IMR-90 (cell line): ENCODE measurements at regions not wholly inside any gene's neighbourhood (a gene's known extent, or its start where the extent isn't known, plus 50 kb on each side); places are given as distances from the start of the nearest gene placed in this dataset.

Experiments used
- ATAC-seq: fragments of 200-7000 bp; cut with Tn5 transposase; 2 replicates; pipeline ENCODE4 v1.9.1; 2020; ENCODE audit warnings: low read depth, mild to moderate bottlenecking, moderate library complexity
- BruUV-seq: library from RNA; stranded (reverse); fragments of 400-500 nt; replicated peaks from 2 replicates; lab custom pipeline; 2021; lab: Mats Ljungman, UMichigan
- CTCF ChIA-PET: fragments of 300-600 bp; formaldehyde crosslinking; extraction: SDS; loops from one replicate; lab custom pipeline; 2021; ENCODE audit warnings: antibody characterized with exemption; lab: Yijun Ruan, JAX
- POLR2A ChIA-PET: fragments of 300-600 bp; sonication (Branson Sonifier 250); formaldehyde crosslinking; loops from one replicate; lab custom pipeline; 2022; ENCODE audit warnings: antibody characterized with exemption; ENCODE audit not compliant: unreplicated experiment; lab: Charles Lee
- DNase-seq: peaks from one replicate; pipeline ENCODE4 v3.0.0; 2013
- H2AFZ ChIP-seq: replicated peaks from 2 replicates; pipeline ENCODE3; 2013; ENCODE audit warnings: low read length, mild to moderate bottlenecking; ENCODE audit not compliant: poor library complexity
- H2AK5ac ChIP-seq: 2 replicates; pipeline ENCODE4 v1.6.1; 2013; ENCODE audit warnings: low read depth, low read length, inconsistent platforms
- H2AK9ac ChIP-seq: replicated peaks from 2 replicates; pipeline ENCODE3; 2013; ENCODE audit warnings: mild to moderate bottlenecking, low read depth, low read length, moderate library complexity; ENCODE audit not compliant: poor library complexity
- H2BK120ac ChIP-seq: 2 replicates; pipeline ENCODE4 v1.6.1; 2013; ENCODE audit warnings: low read depth, low read length, inconsistent platforms
- H2BK15ac ChIP-seq: 3 replicates; pipeline ENCODE4 v1.6.1; 2013; ENCODE audit warnings: low read depth, low read length, inconsistent platforms
- H2BK20ac ChIP-seq: 2 replicates; pipeline ENCODE4 v1.6.1; 2013; ENCODE audit warnings: low read depth, mild to moderate bottlenecking, inconsistent platforms, low read length, moderate library complexity
- H2BK5ac ChIP-seq: 2 replicates; pipeline ENCODE4 v1.6.1; 2013; ENCODE audit warnings: mild to moderate bottlenecking, low read depth, low read length, inconsistent platforms; ENCODE audit not compliant: poor library complexity, severe bottlenecking
- H3K14ac ChIP-seq: replicated peaks from 2 replicates; pipeline ENCODE4 v1.6.1; 2013; ENCODE audit warnings: low read depth, low read length, inconsistent platforms
- H3K18ac ChIP-seq: 2 replicates; pipeline ENCODE4 v1.6.1; 2013; ENCODE audit warnings: low read depth, low read length, control low read depth
- H3K23ac ChIP-seq: 2 replicates; pipeline ENCODE4 v1.6.1; 2013; ENCODE audit warnings: low read depth, low read length, inconsistent platforms
- H3K27ac ChIP-seq: 2 replicates; pipeline ENCODE4 v1.5.1; 2013; ENCODE audit warnings: mild to moderate bottlenecking, control low read depth, low read length; ENCODE audit not compliant: insufficient read depth
- H3K27me3 ChIP-seq: 2 replicates; pipeline ENCODE4 v1.6.1; 2013; ENCODE audit warnings: low read length; ENCODE audit not compliant: control insufficient read depth, insufficient read depth
- H3K36me3 ChIP-seq: 2 replicates; pipeline ENCODE4 v1.6.1; 2013; ENCODE audit warnings: low read length, mixed read lengths; ENCODE audit not compliant: control insufficient read depth, insufficient read depth
- H3K4ac ChIP-seq: 2 replicates; pipeline ENCODE4 v1.6.1; 2013; ENCODE audit warnings: low read depth, low read length, inconsistent platforms
- H3K4me1 ChIP-seq: 2 replicates; pipeline ENCODE4 v1.6.1; 2013; ENCODE audit warnings: low read length, mixed read lengths; ENCODE audit not compliant: control insufficient read depth, insufficient read depth
- H3K4me2 ChIP-seq: 2 replicates; pipeline ENCODE4 v1.6.1; 2013; ENCODE audit warnings: low read depth, mild to moderate bottlenecking, control low read depth, low read length, moderate library complexity
- H3K4me3 ChIP-seq: 2 replicates; pipeline ENCODE4 v1.5.1; 2013; ENCODE audit warnings: low read depth, mild to moderate bottlenecking, control low read depth, low read length, moderate library complexity; ENCODE audit not compliant: insufficient read depth
- H3K56ac ChIP-seq: 2 replicates; pipeline ENCODE4 v1.6.1; 2013; ENCODE audit warnings: low read length, inconsistent platforms; ENCODE audit not compliant: insufficient read depth; ENCODE audit errors: extremely low read depth
- H3K79me1 ChIP-seq, 2 experiments: 2 replicates each; pipeline ENCODE4 v1.6.1; 2013; ENCODE audit warnings: low read length in 2 of 2, inconsistent platforms in 1 of 2, low read depth in 1 of 2
- H3K9ac ChIP-seq: 2 replicates; pipeline ENCODE4 v1.6.1; 2013; ENCODE audit warnings: low read depth, low read length, control low read depth
- H3K9me1 ChIP-seq: 2 replicates; pipeline ENCODE4 v1.6.1; 2013; ENCODE audit warnings: low read length, inconsistent platforms; ENCODE audit not compliant: insufficient read depth
- H3K9me3 ChIP-seq: 2 replicates; pipeline ENCODE4 v1.6.1; 2013; ENCODE audit warnings: low read length; ENCODE audit not compliant: control insufficient read depth, insufficient read depth
- H4K20me1 ChIP-seq: 2 replicates; pipeline ENCODE4 v1.6.1; 2013; ENCODE audit warnings: low read length, inconsistent platforms; ENCODE audit not compliant: insufficient read depth
- H4K5ac ChIP-seq: 2 replicates; pipeline ENCODE4 v1.6.1; 2013; ENCODE audit warnings: mild to moderate bottlenecking, low read depth, low read length, control low read depth
- H4K8ac ChIP-seq, 2 experiments: 2 replicates each; pipeline ENCODE4 v1.6.1; 2013; ENCODE audit warnings: low read depth in 2 of 2, low read length in 2 of 2, control low read depth in 1 of 2, inconsistent platforms in 1 of 2
- H4K91ac ChIP-seq: 2 replicates; pipeline ENCODE4 v1.6.1; 2013; ENCODE audit warnings: low read depth, low read length, inconsistent platforms; ENCODE audit not compliant: insufficient read depth
- BHLHE40 ChIP-seq: fragments of 150-350 bp; IDR thresholded peaks from 2 replicates; pipeline ENCODE4 v1.6.1; 2016; ENCODE audit warnings: mild to moderate bottlenecking, low read depth, low read length
- CEBPB ChIP-seq: IDR thresholded peaks from 2 replicates; pipeline ENCODE4 v1.6.1; 2012; ENCODE audit warnings: low read depth, low read length, improper control_type of control experiment
- CHD1 ChIP-seq: IDR thresholded peaks from 2 replicates; pipeline ENCODE4 v1.6.1; 2012; ENCODE audit warnings: low read depth, low read length, improper control_type of control experiment
- FOS ChIP-seq: fragments of 150-350 bp; IDR thresholded peaks from 2 replicates; pipeline ENCODE4 v1.6.1; 2016; ENCODE audit warnings: low read depth, low read length
- MAFK ChIP-seq: IDR thresholded peaks from 2 replicates; pipeline ENCODE4 v1.6.1; 2012; ENCODE audit warnings: low read depth, low read length, improper control_type of control experiment
- MAZ ChIP-seq: IDR thresholded peaks from 2 replicates; pipeline ENCODE4 v1.6.1; 2012; ENCODE audit warnings: low read depth, mild to moderate bottlenecking, low read length, improper control_type of control experiment, moderate library complexity, borderline replicate concordance
- MXI1 ChIP-seq: IDR thresholded peaks from 2 replicates; pipeline ENCODE4 v1.6.1; 2012; ENCODE audit warnings: low read depth, mild to moderate bottlenecking, low read length, moderate library complexity, borderline replicate concordance
- NFE2L2 ChIP-seq: fragments of 150-350 bp; IDR thresholded peaks from 2 replicates; pipeline ENCODE4 v1.6.1; 2016; ENCODE audit warnings: low read depth, mild to moderate bottlenecking, low read length
- POLR2A ChIP-seq: IDR thresholded peaks from 2 replicates; pipeline ENCODE4 v1.6.1; 2012; ENCODE audit warnings: mild to moderate bottlenecking, low read depth, low read length
- RAD21 ChIP-seq: IDR thresholded peaks from 2 replicates; pipeline ENCODE4 v1.6.1; 2012; ENCODE audit warnings: low read length, improper control_type of control experiment
- RCOR1 ChIP-seq: IDR thresholded peaks from 2 replicates; pipeline ENCODE4 v1.6.1; 2012; ENCODE audit warnings: mild to moderate bottlenecking, low read length, improper control_type of control experiment; ENCODE audit not compliant: insufficient replicate concordance
- RFX5 ChIP-seq: IDR thresholded peaks from 2 replicates; pipeline ENCODE4 v1.8.0; 2012; ENCODE audit warnings: low read depth, mild to moderate bottlenecking, low read length, moderate library complexity
- SMC3 ChIP-seq: fragments of 150-350 bp; IDR thresholded peaks from 2 replicates; pipeline ENCODE4 v1.6.1; 2016; ENCODE audit warnings: low read depth, mild to moderate bottlenecking, antibody characterized with exemption, low read length, moderate library complexity
- WGBS, 2 experiments: methylation state at CpG; one replicate each; pipeline versions ENCODE4 v1.1.5 to v1.1.7; 2013; ENCODE audit warnings: missing lambda C conversion rate in 2 of 2; ENCODE audit not compliant: insufficient read length in 1 of 2; ENCODE audit errors: extremely low coverage in 2 of 2; 5-methylcytosine and 5-hydroxymethylcytosine counted together
- dilution Hi-C: fragments of 300-500 bp; cut with HindIII; formaldehyde crosslinking; loops from one replicate; pipeline ENCODE4 v1.14.3; 2018; ENCODE audit warnings: low sequenced_read_pairs; ENCODE audit not compliant: unreplicated experiment
- in situ Hi-C: fragments of 300-500 bp; cut with MboI; formaldehyde crosslinking; loops from 3 replicates; pipeline ENCODE4 v1.14.3; 2019; ENCODE audit warnings: low sequenced_read_pairs, inconsistent platforms, mixed read lengths
- intact Hi-C: fragments of 100-400 bp; cut with micrococcal nuclease; formaldehyde crosslinking; loops from 2 replicates; pipeline ENCODE4 v1.10.0; 2022
- TF ChIP-seq, protein P1 (sequence below): conservative IDR thresholded peaks from 2 replicates; pipeline ENCODE4 v1.5.1; 2012; ENCODE audit warnings: mild to moderate bottlenecking, low read depth, low read length, improper control_type of control experiment
- TF ChIP-seq, protein P2 (sequence below): fragments of 150-350 bp; IDR thresholded peaks from 2 replicates; pipeline ENCODE4 v1.6.1; 2017; ENCODE audit warnings: mild to moderate bottlenecking, antibody characterized with exemption, low read length, low read depth
- TF ChIP-seq, protein P3 (sequence below): fragments of 150-350 bp; IDR thresholded peaks from 2 replicates; pipeline ENCODE4 v1.6.1; 2016; ENCODE audit warnings: low read depth, mild to moderate bottlenecking, low read length, moderate library complexity, borderline replicate concordance

DNA sequence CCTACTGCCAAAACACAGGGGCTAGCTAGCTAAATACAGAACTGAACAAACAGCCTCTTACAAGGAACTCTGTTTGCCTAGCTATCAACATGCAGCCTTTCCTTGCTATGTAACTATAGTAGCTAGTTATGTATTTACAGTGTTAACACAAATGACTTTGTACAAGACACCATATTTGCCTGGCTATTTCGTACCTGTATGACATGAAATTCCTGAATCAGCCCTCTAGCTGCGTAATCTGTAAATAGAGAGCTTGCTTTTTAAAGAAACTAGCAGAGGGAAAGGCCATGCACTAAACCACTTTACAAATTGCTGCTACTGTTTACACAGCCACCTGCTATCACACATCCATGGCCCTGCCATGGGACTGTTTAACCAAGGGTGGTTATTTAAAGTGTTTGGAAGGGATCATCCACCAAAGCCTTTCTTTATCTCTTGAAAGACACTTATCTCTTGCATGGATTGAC lies 248.7 kb downstream of the TFCP2L1 start:
- Histone ChIP-seq H3K4me3 (no peak overlapping the region), H4K5ac (no peak overlapping the region), H4K91ac (no peak overlapping the region), H3K9me1 (no peaks in the 10 kb centered on the region), H2AK5ac (no peak overlapping the region), H2BK5ac (no peak overlapping the region), H3K9me3 (no peaks in the 10 kb centered on the region), H3K56ac (no peak overlapping the region), H3K18ac (no peak overlapping the region), H3K9ac (no peak overlapping the region), H4K8ac (no peak overlapping the region), H3K4ac (no peak overlapping the region), H3K27me3 (peaks cover 83% of the 10 kb centered on the region), H3K4me2 (no peak overlapping the region), H4K20me1 (no peaks in the 10 kb centered on the region; the same call in 1 of the 2 replicates), H3K14ac (no peak overlapping the region), H3K23ac (no peak overlapping the region), H3K36me3 (no peaks in the 10 kb centered on the region), H3K79me1 (no peaks in the 10 kb centered on the region), H2BK20ac (no peak overlapping the region), H2AK9ac (no peak overlapping the region), H2BK120ac (no peak overlapping the region), H3K27ac (no peak overlapping the region), H2BK15ac (no peak overlapping the region), H3K4me1 (no peaks in the 10 kb centered on the region), H2AFZ (no peak overlapping the region)
- no TSS peak for BruUV-seq
- ATAC-seq (no peak), DNase-seq (no peak)
- in situ Hi-C loops (no loop called here), intact Hi-C loops (no loop called here), dilution Hi-C loops (no loop called here)
- TF ChIP-seq NFE2L2 = no peak
- TF ChIP-seq, protein P1, sequence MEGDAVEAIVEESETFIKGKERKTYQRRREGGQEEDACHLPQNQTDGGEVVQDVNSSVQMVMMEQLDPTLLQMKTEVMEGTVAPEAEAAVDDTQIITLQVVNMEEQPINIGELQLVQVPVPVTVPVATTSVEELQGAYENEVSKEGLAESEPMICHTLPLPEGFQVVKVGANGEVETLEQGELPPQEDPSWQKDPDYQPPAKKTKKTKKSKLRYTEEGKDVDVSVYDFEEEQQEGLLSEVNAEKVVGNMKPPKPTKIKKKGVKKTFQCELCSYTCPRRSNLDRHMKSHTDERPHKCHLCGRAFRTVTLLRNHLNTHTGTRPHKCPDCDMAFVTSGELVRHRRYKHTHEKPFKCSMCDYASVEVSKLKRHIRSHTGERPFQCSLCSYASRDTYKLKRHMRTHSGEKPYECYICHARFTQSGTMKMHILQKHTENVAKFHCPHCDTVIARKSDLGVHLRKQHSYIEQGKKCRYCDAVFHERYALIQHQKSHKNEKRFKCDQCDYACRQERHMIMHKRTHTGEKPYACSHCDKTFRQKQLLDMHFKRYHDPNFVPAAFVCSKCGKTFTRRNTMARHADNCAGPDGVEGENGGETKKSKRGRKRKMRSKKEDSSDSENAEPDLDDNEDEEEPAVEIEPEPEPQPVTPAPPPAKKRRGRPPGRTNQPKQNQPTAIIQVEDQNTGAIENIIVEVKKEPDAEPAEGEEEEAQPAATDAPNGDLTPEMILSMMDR = no peak
- TF ChIP-seq FOS = no peak
- TF ChIP-seq RCOR1 = no peak
- TF ChIP-seq CHD1 = no peak
- TF ChIP-seq BHLHE40 = no peak
- no peak for TF ChIP-seq SMC3
- TF ChIP-seq RFX5 = no peak
- TF ChIP-seq, protein P2, sequence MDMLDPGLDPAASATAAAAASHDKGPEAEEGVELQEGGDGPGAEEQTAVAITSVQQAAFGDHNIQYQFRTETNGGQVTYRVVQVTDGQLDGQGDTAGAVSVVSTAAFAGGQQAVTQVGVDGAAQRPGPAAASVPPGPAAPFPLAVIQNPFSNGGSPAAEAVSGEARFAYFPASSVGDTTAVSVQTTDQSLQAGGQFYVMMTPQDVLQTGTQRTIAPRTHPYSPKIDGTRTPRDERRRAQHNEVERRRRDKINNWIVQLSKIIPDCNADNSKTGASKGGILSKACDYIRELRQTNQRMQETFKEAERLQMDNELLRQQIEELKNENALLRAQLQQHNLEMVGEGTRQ = no peak
- TF ChIP-seq POLR2A = no peak
- no peak for TF ChIP-seq MAZ
- no peak for TF ChIP-seq MAFK
- TF ChIP-seq, protein P3, sequence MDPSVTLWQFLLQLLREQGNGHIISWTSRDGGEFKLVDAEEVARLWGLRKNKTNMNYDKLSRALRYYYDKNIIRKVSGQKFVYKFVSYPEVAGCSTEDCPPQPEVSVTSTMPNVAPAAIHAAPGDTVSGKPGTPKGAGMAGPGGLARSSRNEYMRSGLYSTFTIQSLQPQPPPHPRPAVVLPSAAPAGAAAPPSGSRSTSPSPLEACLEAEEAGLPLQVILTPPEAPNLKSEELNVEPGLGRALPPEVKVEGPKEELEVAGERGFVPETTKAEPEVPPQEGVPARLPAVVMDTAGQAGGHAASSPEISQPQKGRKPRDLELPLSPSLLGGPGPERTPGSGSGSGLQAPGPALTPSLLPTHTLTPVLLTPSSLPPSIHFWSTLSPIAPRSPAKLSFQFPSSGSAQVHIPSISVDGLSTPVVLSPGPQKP = no peak
- TF ChIP-seq MXI1 = no peak
- TF ChIP-seq CEBPB = no peak
- no peak for TF ChIP-seq RAD21
- ChIA-PET CTCF (interaction anchor here (0.8 to 1.1 kb wide), 2 partner anchors 10 to 14 kb away, joined by 3 read pairs; no protein-coding TSS in a partner anchor), POLR2A (no interaction called here)
- no CpG with 5 or more reads among the region's 2 CpGs for WGBS, 2 experiments
